Upper lobe of left lung (tissue), 4 donors: ENCODE measurements at regions not wholly inside any gene's neighbourhood (a gene's known extent, or its start where the extent isn't known, plus 50 kb on each side); places are given as distances from the start of the nearest gene placed in this dataset.

Experiments
- EP300 ChIP-seq, 4 donors: sonication (generic); formaldehyde crosslinking; IDR thresholded peaks; one replicate each; pipeline ENCODE4 v1.5.1; 2017; ENCODE audit warnings: antibody characterized with exemption in 4 of 4, control low read depth in 2 of 4
- POLR2A ChIP-seq, 4 donors: fragments of 450-650 bp; IDR thresholded peaks; one replicate each; pipeline ENCODE4 v1.5.1; 2016 to 2017; ENCODE audit warnings: antibody characterized with exemption in 4 of 4, mild to moderate bottlenecking in 2 of 4
- POLR2AphosphoS5 ChIP-seq, 2 donors: sonication (generic); formaldehyde crosslinking; IDR thresholded peaks; one replicate each; pipeline ENCODE4 v1.5.1; 2017; ENCODE audit warnings: antibody characterized with exemption in 2 of 2
- TF ChIP-seq, protein P1 (sequence below), 6 experiments: fragments of 450-650 bp in 4 of 6; fragments of 200-600 bp in 2 of 6; sonication (generic) in 2 of 6; IDR thresholded peaks; one replicate each; pipeline ENCODE4 v1.5.1; 2016 to 2019; ENCODE audit warnings: antibody characterized with exemption in 6 of 6

DNA sequence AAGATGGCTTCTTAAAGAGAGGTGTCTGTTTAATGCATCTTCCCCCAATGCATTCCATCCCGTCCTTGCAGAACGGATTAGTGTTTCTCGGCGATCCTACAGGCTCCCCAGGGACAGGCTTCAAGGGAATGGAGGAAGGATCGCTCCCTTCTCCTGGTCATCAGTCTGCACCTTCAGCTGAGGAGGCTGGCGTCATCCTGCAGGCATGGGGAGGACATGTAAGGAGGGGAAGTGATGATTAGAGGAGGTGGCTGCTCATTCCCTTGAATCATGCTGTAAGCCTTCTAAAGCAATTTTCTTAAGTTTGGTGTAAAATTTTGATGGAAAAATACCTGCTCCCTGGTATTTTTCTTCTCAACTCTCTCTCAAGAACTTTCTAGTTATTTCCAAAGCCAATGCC, 603.6 kb downstream of the NPHP4 start:
- no peak for TF ChIP-seq POLR2AphosphoS5 (IDR thresholded peaks at IDR 0.05)
- TF ChIP-seq EP300 (IDR thresholded peaks at IDR 0.05): no peak
- TF ChIP-seq, protein P1, sequence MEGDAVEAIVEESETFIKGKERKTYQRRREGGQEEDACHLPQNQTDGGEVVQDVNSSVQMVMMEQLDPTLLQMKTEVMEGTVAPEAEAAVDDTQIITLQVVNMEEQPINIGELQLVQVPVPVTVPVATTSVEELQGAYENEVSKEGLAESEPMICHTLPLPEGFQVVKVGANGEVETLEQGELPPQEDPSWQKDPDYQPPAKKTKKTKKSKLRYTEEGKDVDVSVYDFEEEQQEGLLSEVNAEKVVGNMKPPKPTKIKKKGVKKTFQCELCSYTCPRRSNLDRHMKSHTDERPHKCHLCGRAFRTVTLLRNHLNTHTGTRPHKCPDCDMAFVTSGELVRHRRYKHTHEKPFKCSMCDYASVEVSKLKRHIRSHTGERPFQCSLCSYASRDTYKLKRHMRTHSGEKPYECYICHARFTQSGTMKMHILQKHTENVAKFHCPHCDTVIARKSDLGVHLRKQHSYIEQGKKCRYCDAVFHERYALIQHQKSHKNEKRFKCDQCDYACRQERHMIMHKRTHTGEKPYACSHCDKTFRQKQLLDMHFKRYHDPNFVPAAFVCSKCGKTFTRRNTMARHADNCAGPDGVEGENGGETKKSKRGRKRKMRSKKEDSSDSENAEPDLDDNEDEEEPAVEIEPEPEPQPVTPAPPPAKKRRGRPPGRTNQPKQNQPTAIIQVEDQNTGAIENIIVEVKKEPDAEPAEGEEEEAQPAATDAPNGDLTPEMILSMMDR (IDR thresholded peaks at IDR 0.05): no peak
- TF ChIP-seq POLR2A (IDR thresholded peaks at IDR 0.05): no peak
